ENCODE measurements at regions not wholly inside any gene's neighbourhood (a gene's known extent, or its start where the extent isn't known, plus 50 kb on each side); places are given as distances from the start of the nearest gene placed in this dataset.

DNA sequence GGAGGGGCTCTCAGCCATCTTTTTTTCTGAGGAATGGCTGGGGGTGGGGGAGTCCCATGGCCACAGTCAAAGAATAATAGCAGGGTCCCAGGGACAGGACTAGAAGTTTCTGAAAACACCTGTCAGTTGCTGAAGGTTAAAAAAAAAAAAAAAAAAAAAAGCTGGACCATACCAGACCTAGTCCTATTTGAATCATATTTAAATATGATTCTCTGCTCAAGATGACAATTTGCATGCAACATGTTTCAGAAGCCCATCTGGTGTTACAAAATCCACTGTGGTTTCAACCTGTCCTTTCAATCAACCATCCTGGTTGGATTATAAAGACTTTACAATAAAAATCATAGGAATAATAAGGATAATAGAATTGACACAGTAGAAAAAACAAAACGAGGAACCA lies 153.7 kb downstream of the TENT5C start (continued):
- TF ChIP-seq, protein P1, sequence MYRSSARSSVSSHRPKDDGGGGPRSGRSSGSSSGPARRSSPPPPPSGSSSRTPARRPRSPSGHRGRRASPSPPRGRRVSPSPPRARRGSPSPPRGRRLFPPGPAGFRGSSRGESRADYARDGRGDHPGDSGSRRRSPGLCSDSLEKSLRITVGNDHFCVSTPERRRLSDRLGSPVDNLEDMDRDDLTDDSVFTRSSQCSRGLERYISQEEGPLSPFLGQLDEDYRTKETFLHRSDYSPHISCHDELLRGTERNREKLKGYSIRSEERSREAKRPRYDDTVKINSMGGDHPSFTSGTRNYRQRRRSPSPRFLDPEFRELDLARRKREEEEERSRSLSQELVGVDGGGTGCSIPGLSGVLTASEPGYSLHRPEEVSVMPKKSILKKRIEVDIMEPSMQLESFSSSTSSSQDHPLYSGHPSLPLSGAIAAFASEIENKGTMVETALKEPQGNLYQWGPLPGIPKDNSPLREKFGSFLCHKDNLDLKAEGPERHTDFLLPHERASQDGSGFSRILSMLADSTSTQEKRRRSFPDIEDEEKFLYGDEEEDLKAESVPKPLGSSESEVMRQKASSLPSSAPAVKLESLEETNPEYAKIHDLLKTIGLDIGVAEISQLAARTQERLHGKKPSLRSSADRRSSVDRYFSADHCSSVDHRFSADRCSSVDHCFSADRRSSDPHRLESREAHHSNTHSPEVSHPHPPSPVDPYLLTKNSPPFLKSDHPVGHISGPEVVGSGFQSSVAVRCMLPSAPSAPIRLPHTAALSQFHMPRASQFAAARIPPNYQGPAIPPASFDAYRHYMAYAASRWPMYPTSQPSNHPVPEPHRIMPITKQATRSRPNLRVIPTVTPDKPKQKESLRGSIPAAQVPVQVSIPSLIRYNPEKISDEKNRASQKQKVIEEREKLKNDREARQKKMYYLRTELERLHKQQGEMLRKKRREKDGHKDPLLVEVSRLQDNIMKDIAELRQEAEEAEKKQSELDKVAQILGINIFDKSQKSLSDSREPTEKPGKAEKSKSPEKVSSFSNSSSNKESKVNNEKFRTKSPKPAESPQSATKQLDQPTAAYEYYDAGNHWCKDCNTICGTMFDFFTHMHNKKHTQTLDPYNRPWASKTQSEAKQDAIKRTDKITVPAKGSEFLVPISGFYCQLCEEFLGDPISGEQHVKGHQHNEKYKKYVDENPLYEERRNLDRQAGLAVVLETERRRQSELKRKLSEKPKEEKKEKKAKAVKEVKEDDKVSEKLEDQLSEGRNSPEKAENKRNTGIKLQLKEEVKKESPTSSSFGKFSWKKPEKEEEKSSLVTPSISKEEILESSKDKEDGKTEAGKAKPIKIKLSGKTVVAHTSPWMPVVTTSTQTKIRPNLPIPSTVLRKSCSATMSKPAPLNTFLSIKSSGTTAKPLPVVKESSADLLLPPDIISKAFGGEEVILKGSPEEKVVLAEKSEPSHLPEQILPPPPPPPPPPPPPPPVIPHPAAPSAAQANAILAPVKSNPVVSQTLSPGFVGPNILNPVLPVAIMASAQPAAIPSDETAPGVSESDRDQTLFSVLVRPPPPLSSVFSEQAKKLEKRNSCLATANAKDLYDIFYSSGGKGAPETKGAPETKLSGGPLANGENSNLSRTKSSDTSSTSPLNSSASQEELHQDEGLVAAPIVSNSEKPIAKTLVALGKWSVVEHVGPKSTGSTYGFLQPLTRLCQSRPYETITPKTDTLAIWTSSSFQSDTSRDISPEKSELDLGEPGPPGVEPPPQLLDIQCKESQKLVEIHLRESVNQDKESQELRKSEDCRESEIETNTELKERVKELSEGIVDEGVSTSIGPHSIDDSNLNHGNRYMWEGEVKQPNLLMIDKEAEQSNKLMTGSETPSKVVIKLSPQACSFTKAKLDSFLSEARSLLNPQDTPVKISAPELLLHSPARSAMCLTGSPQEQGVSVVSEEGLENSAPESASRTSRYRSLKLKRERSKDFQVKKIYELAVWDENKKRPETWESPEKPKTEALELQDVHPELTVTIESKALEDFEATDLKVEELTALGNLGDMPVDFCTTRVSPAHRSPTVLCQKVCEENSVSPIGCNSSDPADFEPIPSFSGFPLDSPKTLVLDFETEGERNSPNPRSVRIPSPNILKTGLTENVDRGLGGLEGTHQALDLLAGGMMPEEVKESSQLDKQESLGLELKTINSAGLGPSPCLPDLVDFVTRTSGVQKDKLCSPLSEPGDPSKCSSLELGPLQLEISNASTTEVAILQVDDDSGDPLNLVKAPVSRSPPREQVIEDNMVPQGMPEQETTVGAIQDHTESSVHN (IDR thresholded peaks at IDR 0.05; ENCODE audit: borderline replicate concordance in 1 of 2, low read depth in 1 of 2) = no peak
- TF ChIP-seq, protein P2, sequence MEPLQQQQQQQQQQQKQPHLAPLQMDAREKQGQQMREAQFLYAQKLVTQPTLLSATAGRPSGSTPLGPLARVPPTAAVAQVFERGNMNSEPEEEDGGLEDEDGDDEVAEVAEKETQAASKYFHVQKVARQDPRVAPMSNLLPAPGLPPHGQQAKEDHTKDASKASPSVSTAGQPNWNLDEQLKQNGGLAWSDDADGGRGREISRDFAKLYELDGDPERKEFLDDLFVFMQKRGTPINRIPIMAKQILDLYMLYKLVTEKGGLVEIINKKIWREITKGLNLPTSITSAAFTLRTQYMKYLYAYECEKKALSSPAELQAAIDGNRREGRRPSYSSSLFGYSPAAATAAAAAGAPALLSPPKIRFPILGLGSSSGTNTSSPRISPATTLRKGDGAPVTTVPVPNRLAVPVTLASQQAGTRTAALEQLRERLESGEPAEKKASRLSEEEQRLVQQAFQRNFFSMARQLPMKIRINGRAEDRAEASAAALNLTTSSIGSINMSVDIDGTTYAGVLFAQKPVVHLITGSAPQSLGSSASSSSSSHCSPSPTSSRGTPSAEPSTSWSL (CRISPR knock-in tag; IDR thresholded peaks at IDR 0.05; ENCODE audit: borderline replicate concordance) = no peak
- TF ChIP-seq, protein P3, sequence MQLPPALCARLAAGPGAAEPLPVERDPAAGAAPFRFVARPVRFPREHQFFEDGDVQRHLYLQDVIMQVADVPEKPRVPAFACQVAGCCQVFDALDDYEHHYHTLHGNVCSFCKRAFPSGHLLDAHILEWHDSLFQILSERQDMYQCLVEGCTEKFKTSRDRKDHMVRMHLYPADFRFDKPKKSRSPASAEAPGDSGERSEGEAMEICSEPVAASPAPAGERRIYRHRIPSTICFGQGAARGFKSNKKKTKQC (CRISPR knock-in tag; IDR thresholded peaks at IDR 0.05) = no peak
- TF ChIP-seq, protein P4, sequence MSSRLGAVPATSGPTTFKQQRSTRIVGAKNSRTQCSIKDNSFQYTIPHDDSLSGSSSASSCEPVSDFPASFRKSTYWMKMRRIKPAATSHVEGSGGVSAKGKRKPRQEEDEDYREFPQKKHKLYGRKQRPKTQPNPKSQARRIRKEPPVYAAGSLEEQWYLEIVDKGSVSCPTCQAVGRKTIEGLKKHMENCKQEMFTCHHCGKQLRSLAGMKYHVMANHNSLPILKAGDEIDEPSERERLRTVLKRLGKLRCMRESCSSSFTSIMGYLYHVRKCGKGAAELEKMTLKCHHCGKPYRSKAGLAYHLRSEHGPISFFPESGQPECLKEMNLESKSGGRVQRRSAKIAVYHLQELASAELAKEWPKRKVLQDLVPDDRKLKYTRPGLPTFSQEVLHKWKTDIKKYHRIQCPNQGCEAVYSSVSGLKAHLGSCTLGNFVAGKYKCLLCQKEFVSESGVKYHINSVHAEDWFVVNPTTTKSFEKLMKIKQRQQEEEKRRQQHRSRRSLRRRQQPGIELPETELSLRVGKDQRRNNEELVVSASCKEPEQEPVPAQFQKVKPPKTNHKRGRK (tag; IDR thresholded peaks at IDR 0.05) = no peak
- TF ChIP-seq ZBTB17 (CRISPR knock-in tag; IDR thresholded peaks at IDR 0.05) (no peak), TEAD4 (IDR thresholded peaks at IDR 0.05; ENCODE audit: low read length) (no peak), TEAD4 (CRISPR knock-in tag; IDR thresholded peaks at IDR 0.05; ENCODE audit: borderline replicate concordance) (no peak), ZKSCAN3 (CRISPR knock-in tag; IDR thresholded peaks at IDR 0.05) (no peak), POU5F1 (IDR thresholded peaks at IDR 0.05; ENCODE audit: borderline replicate concordance, low read depth, low read length, partially characterized antibody) (no peak), FUS (optimal IDR thresholded peaks at IDR 0.05; ENCODE audit: low read depth, low read length) (no peak), RHOXF2B (CRISPR knock-in tag; conservative IDR thresholded peaks at IDR 0.05) (no peak)
- TF ChIP-seq, protein P5, sequence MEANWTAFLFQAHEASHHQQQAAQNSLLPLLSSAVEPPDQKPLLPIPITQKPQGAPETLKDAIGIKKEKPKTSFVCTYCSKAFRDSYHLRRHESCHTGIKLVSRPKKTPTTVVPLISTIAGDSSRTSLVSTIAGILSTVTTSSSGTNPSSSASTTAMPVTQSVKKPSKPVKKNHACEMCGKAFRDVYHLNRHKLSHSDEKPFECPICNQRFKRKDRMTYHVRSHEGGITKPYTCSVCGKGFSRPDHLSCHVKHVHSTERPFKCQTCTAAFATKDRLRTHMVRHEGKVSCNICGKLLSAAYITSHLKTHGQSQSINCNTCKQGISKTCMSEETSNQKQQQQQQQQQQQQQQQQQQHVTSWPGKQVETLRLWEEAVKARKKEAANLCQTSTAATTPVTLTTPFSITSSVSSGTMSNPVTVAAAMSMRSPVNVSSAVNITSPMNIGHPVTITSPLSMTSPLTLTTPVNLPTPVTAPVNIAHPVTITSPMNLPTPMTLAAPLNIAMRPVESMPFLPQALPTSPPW (CRISPR knock-in tag; IDR thresholded peaks at IDR 0.05) = no peak
